SK-N-SH treated with all-trans-retinoic acid at 6 μM for 48 hours (cell line): ENCODE measurements at regions not wholly inside any gene's neighbourhood (a gene's known extent, or its start where the extent isn't known, plus 50 kb on each side); places are given as distances from the start of the nearest gene placed in this dataset.

Source experiments
- ARNTL ChIP-seq: fragments of 450-650 bp; formaldehyde crosslinking; IDR thresholded peaks from 2 replicates; pipeline ENCODE4 v1.5.0; 2020; ENCODE audit warnings: low read depth, mild to moderate bottlenecking, moderate library complexity, borderline replicate concordance
- CSDC2 ChIP-seq: fragments of 250-450 bp; sonication (Bioruptor Pico); IDR thresholded peaks from 2 replicates; pipeline ENCODE4 v1.5.0; 2020; ENCODE audit warnings: mild to moderate bottlenecking, moderate library complexity
- PATZ1 ChIP-seq: fragments of 250-450 bp; sonication (Bioruptor Pico); IDR thresholded peaks from 2 replicates; pipeline ENCODE4 v1.8.0; 2020; ENCODE audit warnings: mild to moderate bottlenecking, moderate library complexity, borderline replicate concordance
- POU6F1 ChIP-seq: fragments of 250-450 bp; sonication (Bioruptor Pico); IDR thresholded peaks from 2 replicates; pipeline ENCODE4 v1.8.0; 2021; ENCODE audit warnings: low read depth, mild to moderate bottlenecking, moderate library complexity, borderline replicate concordance
- RARB ChIP-seq: fragments of 250-450 bp; sonication (Bioruptor Pico); IDR thresholded peaks from 2 replicates; pipeline ENCODE4 v1.8.0; 2021; ENCODE audit warnings: mild to moderate bottlenecking, moderate library complexity
- ZNF565 ChIP-seq: fragments of 450-650 bp; formaldehyde crosslinking; conservative IDR thresholded peaks from 2 replicates; pipeline ENCODE4 v1.5.0; 2020; ENCODE audit warnings: low read depth, mild to moderate bottlenecking, moderate library complexity
- ZNF8 ChIP-seq: fragments of 450-650 bp; formaldehyde crosslinking; IDR thresholded peaks from 2 replicates; pipeline ENCODE4 v1.5.0; 2020; ENCODE audit warnings: mild to moderate bottlenecking, moderate library complexity

GRCh38 chr12:47007048-47007447 is 72.4 kb upstream of the PCED1B start:
- TF ChIP-seq CSDC2 (CRISPR knock-in tag) = no peak
- no peak for TF ChIP-seq ZNF8 (CRISPR knock-in tag)
- TF ChIP-seq PATZ1 (CRISPR knock-in tag) = no peak
- TF ChIP-seq ZNF565 = no peak
- TF ChIP-seq RARB = no peak
- no peak for TF ChIP-seq POU6F1 (CRISPR knock-in tag)
- TF ChIP-seq ARNTL (CRISPR knock-in tag) = no peak
